Neural cell (in vitro differentiated cells): ENCODE measurements at regions not wholly inside any gene's neighbourhood (a gene's known extent, or its start where the extent isn't known, plus 50 kb on each side); places are given as distances from the start of the nearest gene placed in this dataset.

Experiments
- H2AFZ ChIP-seq: fragments of 200-600, 300-800 bp; sonication (generic), shearing (Covaris generic); 2 replicates; pipeline ENCODE4 v1.6.0; 2014; ENCODE audit warnings: low read depth, mild to moderate bottlenecking, antibody characterized with exemption, low read length, moderate library complexity
- H3F3A ChIP-seq: fragments of 200-600 bp; shearing (Covaris generic); 2 replicates; pipeline ENCODE4 v1.6.1; 2016; ENCODE audit warnings: mild to moderate bottlenecking, moderate library complexity, mixed read lengths, antibody characterized with exemption, low read length; ENCODE audit not compliant: insufficient read depth, poor library complexity, severe bottlenecking
- H3K27ac ChIP-seq: fragments of 200-600, 300-800 bp; sonication (generic), shearing (Covaris generic); 2 replicates; pipeline ENCODE4 v1.5.1; 2014; ENCODE audit warnings: mild to moderate bottlenecking, low read length, moderate library complexity
- H3K27me3 ChIP-seq: fragments of 300-800, 200-600 bp; sonication (generic), shearing (Covaris generic); 2 replicates; pipeline ENCODE4 v1.6.0; 2014; ENCODE audit warnings: mild to moderate bottlenecking, low read depth, low read length, moderate library complexity; ENCODE audit not compliant: insufficient read depth
- H3K36me3 ChIP-seq: fragments of 300-800, 200-600 bp; sonication (generic), shearing (Covaris generic); 2 replicates; pipeline ENCODE4 v1.5.1; 2014; ENCODE audit warnings: mild to moderate bottlenecking, antibody characterized with exemption, low read length, moderate library complexity; ENCODE audit not compliant: insufficient read depth
- H3K4me2 ChIP-seq: fragments of 300-800, 200-600 bp; sonication (generic), shearing (Covaris generic); 2 replicates; pipeline ENCODE4 v1.6.0; 2014; ENCODE audit warnings: mild to moderate bottlenecking, low read length
- H3K4me3 ChIP-seq: fragments of 300-800, 200-600 bp; sonication (generic), shearing (Covaris generic); 2 replicates; pipeline ENCODE4 v1.5.1; 2014; ENCODE audit warnings: mild to moderate bottlenecking, low read length, moderate library complexity
- H3K79me2 ChIP-seq: fragments of 200-600 bp; shearing (Covaris generic); replicated peaks from 2 replicates; pipeline ENCODE4 v1.6.0; 2014; ENCODE audit warnings: mild to moderate bottlenecking, low read length, moderate library complexity; ENCODE audit not compliant: insufficient read depth
- H3K9ac ChIP-seq: fragments of 300-800, 200-600 bp; sonication (generic), shearing (Covaris generic); 2 replicates; pipeline ENCODE4 v1.6.1; 2016; ENCODE audit warnings: mild to moderate bottlenecking, low read length, mixed read lengths
- H3K9me2 ChIP-seq: fragments of 200-600 bp; shearing (Covaris generic); 2 replicates; pipeline ENCODE4 v1.6.1; 2016; ENCODE audit warnings: mild to moderate bottlenecking, low read length, mixed read lengths; ENCODE audit not compliant: insufficient read depth
- H3K9me3 ChIP-seq: fragments of 200-600, 300-800 bp; sonication (generic), shearing (Covaris generic); 2 replicates; pipeline ENCODE4 v1.6.1; 2016; ENCODE audit warnings: mild to moderate bottlenecking, mixed run types, low read length, moderate library complexity, mixed read lengths
- H4K20me1 ChIP-seq: fragments of 200-600 bp; shearing (Covaris generic); 2 replicates; pipeline ENCODE4 v1.6.1; 2016; ENCODE audit warnings: mild to moderate bottlenecking, mixed run types; ENCODE audit not compliant: insufficient read depth
- EP300 ChIP-seq: fragments of 450-650 bp; conservative IDR thresholded peaks from 2 replicates; pipeline ENCODE4 v1.6.1; 2014; ENCODE audit warnings: antibody characterized with exemption, mild to moderate bottlenecking, moderate library complexity; ENCODE audit not compliant: poor library complexity, severe bottlenecking
- EZH2 ChIP-seq: fragments of 200-600, 300-800 bp; shearing (Covaris generic), sonication (generic); IDR thresholded peaks from 2 replicates; pipeline ENCODE4 v1.6.1; 2014; ENCODE audit warnings: antibody characterized with exemption, low read length, borderline replicate concordance, mild to moderate bottlenecking; ENCODE audit not compliant: insufficient read depth, poor library complexity, severe bottlenecking
- MXI1 ChIP-seq: fragments of 450-650 bp; conservative IDR thresholded peaks from 2 replicates; pipeline ENCODE4 v1.6.1; 2014; ENCODE audit warnings: antibody characterized with exemption, mild to moderate bottlenecking; ENCODE audit not compliant: poor library complexity, severe bottlenecking
- POLR2AphosphoS5 ChIP-seq: IDR thresholded peaks from 2 replicates; pipeline ENCODE4 v1.6.1; 2012
- RAD21 ChIP-seq: fragments of 450-650 bp; conservative IDR thresholded peaks from 2 replicates; pipeline ENCODE4 v1.6.1; 2014; ENCODE audit warnings: antibody characterized with exemption, mild to moderate bottlenecking, moderate library complexity
- SMC3 ChIP-seq: fragments of 450-650 bp; conservative IDR thresholded peaks from 2 replicates; pipeline ENCODE4 v1.6.1; 2014; ENCODE audit warnings: antibody characterized with exemption, mild to moderate bottlenecking, moderate library complexity; ENCODE audit not compliant: poor library complexity
- TAF1 ChIP-seq: IDR thresholded peaks from 2 replicates; pipeline ENCODE4 v1.6.1; 2012; ENCODE audit warnings: low read depth
- TF ChIP-seq, protein P1 (sequence below): fragments of 450-650 bp; IDR thresholded peaks from 2 replicates; pipeline ENCODE4 v1.5.1; 2014; ENCODE audit warnings: antibody characterized with exemption, mild to moderate bottlenecking, moderate library complexity; ENCODE audit not compliant: poor library complexity, severe bottlenecking
- TF ChIP-seq, protein P2 (sequence below): IDR thresholded peaks from 2 replicates; pipeline ENCODE4 v1.6.1; 2012; ENCODE audit warnings: borderline replicate concordance

DNA sequence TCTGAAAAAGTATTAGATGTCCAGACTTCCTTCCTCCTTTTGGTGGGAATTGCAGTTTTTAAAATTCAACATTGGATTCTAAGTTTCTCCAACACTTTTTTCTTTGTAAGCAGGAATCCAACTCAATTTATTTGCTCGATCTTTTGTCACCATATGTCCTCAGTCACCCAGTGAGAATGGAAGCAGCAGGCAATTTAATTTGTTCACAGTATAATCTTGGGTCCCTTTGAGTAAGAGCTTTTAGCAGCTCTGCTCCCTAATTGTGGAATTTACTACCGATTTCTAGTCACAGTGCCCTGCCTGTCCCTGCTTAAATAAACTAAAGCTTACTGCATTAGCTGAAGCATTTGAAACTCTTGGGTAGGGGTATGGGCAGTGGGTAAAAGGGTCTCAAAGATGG, 98.6 kb downstream of the BTBD3 start:
- no peaks in the 10 kb centered on the region for H3K79me2 ChIP-seq
- TF ChIP-seq RAD21 (no peak), POLR2AphosphoS5 (no peak), TAF1 (no peak), MXI1 (no peak), EP300 (no peak), EZH2 (no peak), SMC3 (no peak)
- TF ChIP-seq, protein P1, sequence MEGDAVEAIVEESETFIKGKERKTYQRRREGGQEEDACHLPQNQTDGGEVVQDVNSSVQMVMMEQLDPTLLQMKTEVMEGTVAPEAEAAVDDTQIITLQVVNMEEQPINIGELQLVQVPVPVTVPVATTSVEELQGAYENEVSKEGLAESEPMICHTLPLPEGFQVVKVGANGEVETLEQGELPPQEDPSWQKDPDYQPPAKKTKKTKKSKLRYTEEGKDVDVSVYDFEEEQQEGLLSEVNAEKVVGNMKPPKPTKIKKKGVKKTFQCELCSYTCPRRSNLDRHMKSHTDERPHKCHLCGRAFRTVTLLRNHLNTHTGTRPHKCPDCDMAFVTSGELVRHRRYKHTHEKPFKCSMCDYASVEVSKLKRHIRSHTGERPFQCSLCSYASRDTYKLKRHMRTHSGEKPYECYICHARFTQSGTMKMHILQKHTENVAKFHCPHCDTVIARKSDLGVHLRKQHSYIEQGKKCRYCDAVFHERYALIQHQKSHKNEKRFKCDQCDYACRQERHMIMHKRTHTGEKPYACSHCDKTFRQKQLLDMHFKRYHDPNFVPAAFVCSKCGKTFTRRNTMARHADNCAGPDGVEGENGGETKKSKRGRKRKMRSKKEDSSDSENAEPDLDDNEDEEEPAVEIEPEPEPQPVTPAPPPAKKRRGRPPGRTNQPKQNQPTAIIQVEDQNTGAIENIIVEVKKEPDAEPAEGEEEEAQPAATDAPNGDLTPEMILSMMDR: no peak
- TF ChIP-seq, protein P2, sequence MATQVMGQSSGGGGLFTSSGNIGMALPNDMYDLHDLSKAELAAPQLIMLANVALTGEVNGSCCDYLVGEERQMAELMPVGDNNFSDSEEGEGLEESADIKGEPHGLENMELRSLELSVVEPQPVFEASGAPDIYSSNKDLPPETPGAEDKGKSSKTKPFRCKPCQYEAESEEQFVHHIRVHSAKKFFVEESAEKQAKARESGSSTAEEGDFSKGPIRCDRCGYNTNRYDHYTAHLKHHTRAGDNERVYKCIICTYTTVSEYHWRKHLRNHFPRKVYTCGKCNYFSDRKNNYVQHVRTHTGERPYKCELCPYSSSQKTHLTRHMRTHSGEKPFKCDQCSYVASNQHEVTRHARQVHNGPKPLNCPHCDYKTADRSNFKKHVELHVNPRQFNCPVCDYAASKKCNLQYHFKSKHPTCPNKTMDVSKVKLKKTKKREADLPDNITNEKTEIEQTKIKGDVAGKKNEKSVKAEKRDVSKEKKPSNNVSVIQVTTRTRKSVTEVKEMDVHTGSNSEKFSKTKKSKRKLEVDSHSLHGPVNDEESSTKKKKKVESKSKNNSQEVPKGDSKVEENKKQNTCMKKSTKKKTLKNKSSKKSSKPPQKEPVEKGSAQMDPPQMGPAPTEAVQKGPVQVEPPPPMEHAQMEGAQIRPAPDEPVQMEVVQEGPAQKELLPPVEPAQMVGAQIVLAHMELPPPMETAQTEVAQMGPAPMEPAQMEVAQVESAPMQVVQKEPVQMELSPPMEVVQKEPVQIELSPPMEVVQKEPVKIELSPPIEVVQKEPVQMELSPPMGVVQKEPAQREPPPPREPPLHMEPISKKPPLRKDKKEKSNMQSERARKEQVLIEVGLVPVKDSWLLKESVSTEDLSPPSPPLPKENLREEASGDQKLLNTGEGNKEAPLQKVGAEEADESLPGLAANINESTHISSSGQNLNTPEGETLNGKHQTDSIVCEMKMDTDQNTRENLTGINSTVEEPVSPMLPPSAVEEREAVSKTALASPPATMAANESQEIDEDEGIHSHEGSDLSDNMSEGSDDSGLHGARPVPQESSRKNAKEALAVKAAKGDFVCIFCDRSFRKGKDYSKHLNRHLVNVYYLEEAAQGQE: no peak
- no peaks in the 10 kb centered on the region for H3F3A ChIP-seq
- H3K27me3 ChIP-seq: no peaks in the 10 kb centered on the region
- H2AFZ ChIP-seq: no peak overlapping the region
- H3K9me2 ChIP-seq: no peaks in the 10 kb centered on the region
- no peak overlapping the region for H3K27ac ChIP-seq
- H3K9me3 ChIP-seq: no peaks in the 10 kb centered on the region
- H3K9ac ChIP-seq: no peak overlapping the region
- no peak overlapping the region for H3K4me2 ChIP-seq
- H3K36me3 ChIP-seq: no peaks in the 10 kb centered on the region
- H3K4me3 ChIP-seq: no peak overlapping the region
- no peaks in the 10 kb centered on the region for H4K20me1 ChIP-seq

DNA sequence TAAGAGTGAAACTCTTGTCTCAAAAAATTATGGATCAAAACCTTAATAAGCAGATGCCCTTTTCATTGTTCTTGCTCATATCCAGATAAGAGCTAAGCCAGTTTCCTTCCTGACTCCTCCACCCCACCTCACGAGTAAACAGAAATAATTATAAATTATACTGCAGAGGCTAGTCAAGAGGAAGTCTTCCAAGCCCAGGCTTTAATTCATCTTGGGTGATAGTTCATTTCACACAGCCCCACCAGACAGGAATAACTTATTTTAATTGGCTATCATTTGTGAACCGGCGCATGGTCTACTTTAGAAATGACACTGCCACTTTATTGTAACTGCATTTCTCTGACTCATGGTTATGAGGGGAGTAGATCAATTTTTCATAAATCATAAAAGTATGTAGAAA, 102.0 kb downstream of the BTBD3 start:
- H3F3A ChIP-seq: no peaks in the 10 kb centered on the region
- H3K9me3 ChIP-seq: no peaks in the 10 kb centered on the region
- H4K20me1 ChIP-seq: no peaks in the 10 kb centered on the region
- no peak overlapping the region for H3K4me3 ChIP-seq
- H3K36me3 ChIP-seq: no peaks in the 10 kb centered on the region
- no peaks in the 10 kb centered on the region for H3K79me2 ChIP-seq
- no peak overlapping the region for H3K9ac ChIP-seq
- H3K27me3 ChIP-seq: no peaks in the 10 kb centered on the region
- TF ChIP-seq, protein P1: no peak
- no peak for TF ChIP-seq EP300
- TF ChIP-seq MXI1: no peak
- TF ChIP-seq POLR2AphosphoS5: no peak
- no peak for TF ChIP-seq TAF1
- no peak for TF ChIP-seq EZH2
- TF ChIP-seq RAD21: no peak
- no peak for TF ChIP-seq SMC3
- TF ChIP-seq, protein P2: no peak
- H3K27ac ChIP-seq: no peak overlapping the region
- H2AFZ ChIP-seq: no peak overlapping the region
- H3K9me2 ChIP-seq: no peaks in the 10 kb centered on the region
- no peak overlapping the region for H3K4me2 ChIP-seq
